Muscle of back (tissue), 3 donors: ENCODE measurements at regions not wholly inside any gene's neighbourhood (a gene's known extent, or its start where the extent isn't known, plus 50 kb on each side); places are given as distances from the start of the nearest gene placed in this dataset.

Experiments used
- DNase-seq, 3 donors: peaks; one replicate each; pipeline versions ENCODE4 v3.0.0 to v3.0.0-alpha.2; 2013

- no peak for DNase-seq
These were observed 66.1 kb upstream of the ANKFN1 start for GRCh38 chr17:56087199-56087598.

- DNase-seq, result peak in 1 of 3 donors; percentile 23
These were observed 57.1 kb upstream of the ANKFN1 start for GRCh38 chr17:56096026-56096810.

GRCh38 chr17:56098746-56099145 lies 54.5 kb upstream of the ANKFN1 start:
- no peak for DNase-seq

GRCh38 chr17:56099649-56100048 lies 53.6 kb upstream of the ANKFN1 start:
- DNase-seq, result no peak
